ENCODE measurements at regions not wholly inside any gene's neighbourhood (a gene's known extent, or its start where the extent isn't known, plus 50 kb on each side); places are given as distances from the start of the nearest gene placed in this dataset.

GRCh38 chr7:136325027-136325426, 347.9 kb upstream of the MTPN start:
- Mint-ChIP-seq H3K36me3 (ENCODE audit: insufficient read depth in 1 of 3, low read depth in 3 of 3) (no peaks in the 10 kb centered on the region; a peak in 1 of 7 replicates), H3K4me3 (no peak overlapping the region), H3K27ac (no peak overlapping the region), H3K9me3 (no peaks in the 10 kb centered on the region), H3K4me1 (peaks cover 0 to 3% of the 10 kb centered on the region in 2 experiments; a peak in 2 of 4 replicates), H3K27me3 (ENCODE audit: low read depth) (no peaks in the 10 kb centered on the region; the same call in 1 of the 2 replicates)
- Histone ChIP-seq H3K79me1 (ENCODE audit: insufficient read depth, low read depth, low read length, poor library complexity, severe bottlenecking) (no peaks in the 10 kb centered on the region), H4K91ac (ENCODE audit: insufficient read length, low read depth, low read length) (no peak overlapping the region), H2AK5ac (ENCODE audit: insufficient read length, low read length) (no peak overlapping the region), H3K23ac (ENCODE audit: insufficient read length, low read depth, low read length) (no peak overlapping the region), H2BK5ac (ENCODE audit: insufficient read length, low read length) (no peak overlapping the region), H3K23me2 (ENCODE audit: insufficient read length, low read depth, low read length, poor library complexity, severe bottlenecking) (no peaks in the 10 kb centered on the region), H3K4me2 (ENCODE audit: insufficient read depth, insufficient read length, low read length) (no peak overlapping the region), H2BK12ac (ENCODE audit: insufficient read length, low read depth, low read length) (no peak overlapping the region), H3K9me3 (ENCODE audit: control insufficient read depth, low read depth, low read length) (no peaks in the 10 kb centered on the region), H3K14ac (ENCODE audit: insufficient read depth, low read length) (no peak overlapping the region), H3K4ac (ENCODE audit: low read depth, low read length) (no peak overlapping the region), H3K27ac (ENCODE audit: insufficient read length, low read depth, low read length) (no peak overlapping the region), H3K79me2 (ENCODE audit: insufficient read depth, low read length) (no peaks in the 10 kb centered on the region), H3K4me1 (ENCODE audit: insufficient read depth, low read length) (no peaks in the 10 kb centered on the region), H2AFZ (ENCODE audit: low read length) (no peak overlapping the region), H3K9ac (ENCODE audit: extremely low read depth, insufficient read length, low read length) (no peak overlapping the region), H3K27me3 (ENCODE audit: insufficient read depth, low read length) (no peaks in the 10 kb centered on the region), H2BK15ac (ENCODE audit: low read depth, low read length) (no peak overlapping the region), H4K20me1 (ENCODE audit: control insufficient read depth, insufficient read depth, insufficient read length) (no peaks in the 10 kb centered on the region), H2BK120ac (ENCODE audit: low read depth, low read length, poor library complexity, severe bottlenecking) (no peak overlapping the region), H4K8ac (replicated peaks; ENCODE audit: insufficient read length, low read depth, low read length) (no peak overlapping the region), H3K18ac (ENCODE audit: insufficient read length, low read depth, low read length) (no peak overlapping the region), H4K5ac (ENCODE audit: insufficient read length, low read depth, low read length) (no peak overlapping the region), H3K56ac (ENCODE audit: insufficient read length, low read depth, low read length) (no peak overlapping the region), H2BK20ac (ENCODE audit: low read depth, low read length, poor library complexity, severe bottlenecking) (no peak overlapping the region), H3T11ph (ENCODE audit: low read length) (no peak overlapping the region)
- no peak for TF ChIP-seq CTCF (conservative IDR thresholded peaks at IDR 0.05)
- no CpG with 5 or more reads among the region's 2 CpGs for WGBS (ENCODE audit: extremely low coverage, insufficient read length, low lambda C conversion rate)
- no peak for DNase-seq
